ENCODE measurements at regions not wholly inside any gene's neighbourhood (a gene's known extent, or its start where the extent isn't known, plus 50 kb on each side); places are given as distances from the start of the nearest gene placed in this dataset.

- no peak for TF ChIP-seq CREM (CRISPR knock-in tag; IDR thresholded peaks at IDR 0.05)
- TF ChIP-seq, protein P1, sequence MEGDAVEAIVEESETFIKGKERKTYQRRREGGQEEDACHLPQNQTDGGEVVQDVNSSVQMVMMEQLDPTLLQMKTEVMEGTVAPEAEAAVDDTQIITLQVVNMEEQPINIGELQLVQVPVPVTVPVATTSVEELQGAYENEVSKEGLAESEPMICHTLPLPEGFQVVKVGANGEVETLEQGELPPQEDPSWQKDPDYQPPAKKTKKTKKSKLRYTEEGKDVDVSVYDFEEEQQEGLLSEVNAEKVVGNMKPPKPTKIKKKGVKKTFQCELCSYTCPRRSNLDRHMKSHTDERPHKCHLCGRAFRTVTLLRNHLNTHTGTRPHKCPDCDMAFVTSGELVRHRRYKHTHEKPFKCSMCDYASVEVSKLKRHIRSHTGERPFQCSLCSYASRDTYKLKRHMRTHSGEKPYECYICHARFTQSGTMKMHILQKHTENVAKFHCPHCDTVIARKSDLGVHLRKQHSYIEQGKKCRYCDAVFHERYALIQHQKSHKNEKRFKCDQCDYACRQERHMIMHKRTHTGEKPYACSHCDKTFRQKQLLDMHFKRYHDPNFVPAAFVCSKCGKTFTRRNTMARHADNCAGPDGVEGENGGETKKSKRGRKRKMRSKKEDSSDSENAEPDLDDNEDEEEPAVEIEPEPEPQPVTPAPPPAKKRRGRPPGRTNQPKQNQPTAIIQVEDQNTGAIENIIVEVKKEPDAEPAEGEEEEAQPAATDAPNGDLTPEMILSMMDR (IDR thresholded peaks at IDR 0.05) = no peak
- TF ChIP-seq CREB1 (CRISPR knock-in tag; IDR thresholded peaks at IDR 0.05) = no peak
- no peak for TF ChIP-seq TEAD1 (CRISPR knock-in tag; IDR thresholded peaks at IDR 0.05)
- TF ChIP-seq ZSCAN18 (CRISPR knock-in tag; IDR thresholded peaks at IDR 0.05) = no peak
- no peak for TF ChIP-seq ATF1 (CRISPR knock-in tag; IDR thresholded peaks at IDR 0.05)
- TF ChIP-seq OVOL2 (CRISPR knock-in tag; IDR thresholded peaks at IDR 0.05; ENCODE audit: borderline replicate concordance) = no peak
- TF ChIP-seq, protein P2, sequence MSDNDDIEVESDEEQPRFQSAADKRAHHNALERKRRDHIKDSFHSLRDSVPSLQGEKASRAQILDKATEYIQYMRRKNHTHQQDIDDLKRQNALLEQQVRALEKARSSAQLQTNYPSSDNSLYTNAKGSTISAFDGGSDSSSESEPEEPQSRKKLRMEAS (CRISPR knock-in tag; IDR thresholded peaks at IDR 0.05) = no peak
Measured at GRCh38 chr10:111650088-111650487, 533.5 kb downstream of the GPAM start.

Measured in WTC11 (cell line).